ENCODE measurements at regions not wholly inside any gene's neighbourhood (a gene's known extent, or its start where the extent isn't known, plus 50 kb on each side); places are given as distances from the start of the nearest gene placed in this dataset.

GRCh38 chr13:89515948-89516347 lies 1831.5 kb upstream of the MIR17HG start:
- TF ChIP-seq ZNF274 (IDR thresholded peaks at IDR 0.05; ENCODE audit: low read depth, low read length): no peak
- TF ChIP-seq SUZ12 (IDR thresholded peaks at IDR 0.05; ENCODE audit: extremely low read depth, insufficient read depth, insufficient read length): no peak
- TF ChIP-seq YY1 (IDR thresholded peaks at IDR 0.05; ENCODE audit: insufficient read depth, insufficient read length): no peak
